ENCODE measurements at regions not wholly inside any gene's neighbourhood (a gene's known extent, or its start where the extent isn't known, plus 50 kb on each side); places are given as distances from the start of the nearest gene placed in this dataset.

DNA sequence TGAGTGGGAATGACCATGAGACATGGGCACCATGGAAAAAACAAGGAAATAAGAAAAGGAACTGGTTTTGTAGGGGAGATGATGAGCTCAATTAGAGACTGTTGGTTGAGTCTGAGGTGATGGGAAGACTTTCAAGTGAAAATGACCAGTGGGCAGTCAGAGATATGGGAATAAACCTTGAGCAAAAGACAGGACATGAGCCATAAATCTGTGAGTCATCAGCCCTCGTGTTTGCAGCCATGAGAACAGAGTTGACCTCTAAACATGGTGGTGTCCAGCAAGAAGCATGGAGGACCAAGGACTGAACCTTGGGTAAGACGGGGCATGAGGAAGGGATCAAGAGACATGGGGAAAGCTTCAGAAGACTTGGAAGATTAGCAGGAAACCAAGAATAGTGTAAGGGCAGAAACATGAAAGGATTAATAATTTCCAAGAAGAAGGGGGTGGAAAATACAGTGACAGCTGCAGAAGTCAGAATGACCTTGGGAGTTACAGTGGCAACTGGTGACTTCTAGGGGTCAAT lies 280.6 kb upstream of the PRDM1 start:
- DNase-seq (ENCODE audit: low read depth): no peak
- no peaks in the 10 kb centered on the region for H3K27me3 ChIP-seq (ENCODE audit: control insufficient read depth, insufficient read depth, low read length)
- TF ChIP-seq, protein P1, sequence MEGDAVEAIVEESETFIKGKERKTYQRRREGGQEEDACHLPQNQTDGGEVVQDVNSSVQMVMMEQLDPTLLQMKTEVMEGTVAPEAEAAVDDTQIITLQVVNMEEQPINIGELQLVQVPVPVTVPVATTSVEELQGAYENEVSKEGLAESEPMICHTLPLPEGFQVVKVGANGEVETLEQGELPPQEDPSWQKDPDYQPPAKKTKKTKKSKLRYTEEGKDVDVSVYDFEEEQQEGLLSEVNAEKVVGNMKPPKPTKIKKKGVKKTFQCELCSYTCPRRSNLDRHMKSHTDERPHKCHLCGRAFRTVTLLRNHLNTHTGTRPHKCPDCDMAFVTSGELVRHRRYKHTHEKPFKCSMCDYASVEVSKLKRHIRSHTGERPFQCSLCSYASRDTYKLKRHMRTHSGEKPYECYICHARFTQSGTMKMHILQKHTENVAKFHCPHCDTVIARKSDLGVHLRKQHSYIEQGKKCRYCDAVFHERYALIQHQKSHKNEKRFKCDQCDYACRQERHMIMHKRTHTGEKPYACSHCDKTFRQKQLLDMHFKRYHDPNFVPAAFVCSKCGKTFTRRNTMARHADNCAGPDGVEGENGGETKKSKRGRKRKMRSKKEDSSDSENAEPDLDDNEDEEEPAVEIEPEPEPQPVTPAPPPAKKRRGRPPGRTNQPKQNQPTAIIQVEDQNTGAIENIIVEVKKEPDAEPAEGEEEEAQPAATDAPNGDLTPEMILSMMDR (IDR thresholded peaks at IDR 0.05; ENCODE audit: insufficient read depth, low read length, poor library complexity, severe bottlenecking): no peak
- H3K4me3 ChIP-seq (ENCODE audit: low read depth, low read length): no peak overlapping the region
- no peaks in the 10 kb centered on the region for H3K36me3 ChIP-seq (ENCODE audit: control insufficient read depth, insufficient read depth, low read length)

DNA sequence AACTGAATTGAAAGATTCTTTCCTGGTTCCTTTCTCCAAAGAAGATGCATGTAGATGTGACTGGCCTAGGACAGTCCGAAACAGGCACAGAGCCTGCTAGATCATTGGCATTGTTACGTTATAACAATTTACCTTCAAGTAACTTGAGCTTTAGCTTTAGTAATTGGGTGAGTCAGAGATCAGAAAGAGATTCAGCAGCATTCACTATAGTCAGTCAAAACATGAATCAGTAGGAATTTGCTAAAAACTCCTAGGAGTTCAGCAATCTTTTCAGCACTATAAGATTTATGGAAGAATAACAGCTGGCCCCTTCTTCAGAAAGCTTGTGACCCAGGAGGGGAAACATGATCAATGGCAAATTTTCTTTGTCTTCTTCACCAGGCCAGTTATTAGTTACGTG lies 281.7 kb upstream of the PRDM1 start:
- Histone ChIP-seq H3K27me3 (ENCODE audit: control insufficient read depth, insufficient read depth, low read length) (no peaks in the 10 kb centered on the region), H3K4me3 (ENCODE audit: low read depth, low read length) (no peak overlapping the region), H3K36me3 (ENCODE audit: control insufficient read depth, insufficient read depth, low read length) (no peaks in the 10 kb centered on the region)
- TF ChIP-seq, protein P1 (IDR thresholded peaks at IDR 0.05; ENCODE audit: insufficient read depth, low read length, poor library complexity, severe bottlenecking): no peak
- DNase-seq (ENCODE audit: low read depth): no peak

DNA sequence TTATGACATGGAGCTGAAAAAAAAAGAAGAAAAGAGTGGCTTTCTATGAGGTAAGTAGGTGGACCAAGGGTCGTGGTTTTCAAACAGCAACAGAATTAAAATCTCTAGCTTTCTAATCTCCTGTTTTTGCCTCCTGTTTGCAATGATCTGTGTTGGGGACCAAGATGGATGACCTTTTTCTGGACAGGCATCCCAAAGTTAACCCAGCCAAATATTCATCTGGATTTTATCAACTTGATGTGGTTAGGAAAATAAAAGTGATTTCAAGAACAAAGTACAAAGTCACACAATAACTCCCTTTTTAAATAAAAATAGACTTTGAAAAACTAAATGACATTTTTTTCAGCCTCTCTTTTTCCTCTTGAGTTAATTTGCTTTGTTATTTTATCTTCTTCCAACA lies 282.1 kb upstream of the PRDM1 start:
- Histone ChIP-seq H3K27me3 (ENCODE audit: control insufficient read depth, insufficient read depth, low read length) (no peaks in the 10 kb centered on the region), H3K36me3 (ENCODE audit: control insufficient read depth, insufficient read depth, low read length) (no peaks in the 10 kb centered on the region), H3K4me3 (ENCODE audit: low read depth, low read length) (no peak overlapping the region)
- DNase-seq (ENCODE audit: low read depth): no peak
- TF ChIP-seq, protein P1 (IDR thresholded peaks at IDR 0.05; ENCODE audit: insufficient read depth, low read length, poor library complexity, severe bottlenecking): no peak

DNA sequence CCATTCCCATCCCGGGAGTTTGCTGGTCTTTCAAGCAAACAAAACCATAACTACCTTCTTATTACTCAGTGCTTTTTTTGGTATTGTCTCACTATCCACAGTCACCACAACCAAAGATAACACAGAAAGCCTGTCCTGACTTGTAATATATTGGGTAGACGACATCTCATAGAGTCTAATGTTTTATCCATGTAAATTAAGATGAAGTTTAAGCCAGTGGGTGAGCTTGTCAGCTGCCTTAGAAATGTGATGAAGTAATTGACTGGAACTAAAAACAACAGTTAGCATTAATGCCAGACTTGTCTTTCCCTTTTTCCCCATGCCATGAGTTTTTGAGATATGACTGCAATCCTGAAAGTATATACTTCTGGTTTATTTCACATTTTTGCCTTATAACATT lies 282.7 kb upstream of the PRDM1 start:
- TF ChIP-seq, protein P1 (IDR thresholded peaks at IDR 0.05; ENCODE audit: insufficient read depth, low read length, poor library complexity, severe bottlenecking): no peak
- Histone ChIP-seq H3K4me3 (ENCODE audit: low read depth, low read length) (no peak overlapping the region), H3K36me3 (ENCODE audit: control insufficient read depth, insufficient read depth, low read length) (no peaks in the 10 kb centered on the region), H3K27me3 (ENCODE audit: control insufficient read depth, insufficient read depth, low read length) (no peaks in the 10 kb centered on the region)
- no peak for DNase-seq (ENCODE audit: low read depth)

DNA sequence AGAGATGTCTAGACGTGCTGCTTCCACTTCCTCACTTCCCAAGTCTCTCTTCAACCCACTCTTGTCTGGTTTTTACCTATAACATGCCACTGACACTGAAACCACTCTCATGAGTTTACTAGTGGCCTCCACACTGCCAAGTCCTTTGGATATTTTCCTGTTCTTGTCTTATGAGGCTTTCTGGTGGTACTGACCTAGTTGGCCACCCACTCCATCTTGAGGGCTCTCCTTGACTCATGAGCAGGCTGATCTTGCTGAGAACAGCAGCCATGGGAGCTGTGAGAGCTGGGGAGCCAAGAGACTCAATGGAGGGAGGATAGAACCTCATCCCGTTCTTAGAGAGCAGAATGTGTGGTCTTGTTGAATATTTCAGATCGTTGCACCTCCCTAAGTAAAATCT lies 283.4 kb upstream of the PRDM1 start:
- TF ChIP-seq, protein P1 (IDR thresholded peaks at IDR 0.05; ENCODE audit: insufficient read depth, low read length, poor library complexity, severe bottlenecking): no peak

DNA sequence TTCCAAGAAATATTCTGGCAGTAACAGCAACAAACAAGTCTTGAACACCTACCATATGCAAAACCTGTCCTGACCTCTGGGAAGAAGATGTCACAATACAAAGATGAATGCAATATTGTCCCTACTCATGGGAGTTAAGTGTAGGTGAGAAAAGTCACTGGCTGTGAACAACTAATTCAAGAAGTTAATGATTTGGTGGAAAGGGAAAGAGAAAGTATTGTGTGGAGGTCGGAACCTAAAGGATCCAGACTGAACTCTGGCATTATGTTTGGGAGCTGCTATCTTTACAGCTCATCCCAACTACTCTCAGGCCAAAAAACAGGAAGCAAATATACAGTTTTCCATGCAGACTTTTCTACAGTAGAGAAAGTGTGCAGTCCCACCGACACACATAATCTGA lies 285.3 kb upstream of the PRDM1 start:
- H3K4me3 ChIP-seq (ENCODE audit: low read depth, low read length): no peak overlapping the region
- no peaks in the 10 kb centered on the region for H3K36me3 ChIP-seq (ENCODE audit: control insufficient read depth, insufficient read depth, low read length)
- no peak for DNase-seq (ENCODE audit: low read depth)
- TF ChIP-seq, protein P1 (IDR thresholded peaks at IDR 0.05; ENCODE audit: insufficient read depth, low read length, poor library complexity, severe bottlenecking): no peak
- no peaks in the 10 kb centered on the region for H3K27me3 ChIP-seq (ENCODE audit: control insufficient read depth, insufficient read depth, low read length)

More for the DNA sequence above, 283.4 kb upstream of the PRDM1 start:
- no peak overlapping the region for H3K4me3 ChIP-seq (ENCODE audit: low read depth, low read length)
- no peaks in the 10 kb centered on the region for H3K36me3 ChIP-seq (ENCODE audit: control insufficient read depth, insufficient read depth, low read length)
- H3K27me3 ChIP-seq (ENCODE audit: control insufficient read depth, insufficient read depth, low read length): no peaks in the 10 kb centered on the region
- DNase-seq (ENCODE audit: low read depth): no peak
